ENCODE measurements at regions not wholly inside any gene's neighbourhood (a gene's known extent, or its start where the extent isn't known, plus 50 kb on each side); places are given as distances from the start of the nearest gene placed in this dataset.

GRCh38 chr19:31135841-31136240, 213.4 kb downstream of the TSHZ3 start:
- TF ChIP-seq CTCF (IDR thresholded peaks at IDR 0.05) (no peak), POLR2A (IDR thresholded peaks at IDR 0.05) (no peak), POLR2AphosphoS5 (IDR thresholded peaks at IDR 0.05) (no peak)

Data from prostate gland (tissue), 2 donors.